ENCODE measurements at regions not wholly inside any gene's neighbourhood (a gene's known extent, or its start where the extent isn't known, plus 50 kb on each side); places are given as distances from the start of the nearest gene placed in this dataset.

DNA sequence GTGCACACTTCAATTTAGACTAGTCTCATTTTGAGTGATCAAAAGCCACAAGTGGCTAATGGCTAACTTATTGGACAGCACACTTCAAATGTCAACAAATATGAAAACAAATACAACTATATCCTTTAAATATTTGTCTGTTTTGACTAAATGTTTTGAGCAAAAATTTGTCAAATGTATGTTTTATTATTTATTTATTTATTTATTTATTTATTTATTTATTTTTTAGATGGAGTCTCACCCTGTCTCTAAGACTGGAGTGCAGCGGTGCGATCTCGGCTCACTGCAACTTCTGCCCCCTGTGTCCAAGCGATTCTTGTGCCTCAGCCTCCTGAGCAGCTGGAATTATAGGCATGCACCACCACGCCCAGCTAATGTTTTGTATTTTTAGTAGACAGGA, 1392.1 kb upstream of the WWC1 start:
- Histone ChIP-seq H3K4me1 (no peaks in the 10 kb centered on the region), H3K4me3 (no peak overlapping the region), H3K27ac (no peak overlapping the region), H3K27me3 (no peaks in the 10 kb centered on the region), H3K36me3 (no peaks in the 10 kb centered on the region), H3K9me3 (no peaks in the 10 kb centered on the region)
- no peak for DNase-seq (ENCODE audit: low spot score)
- TF ChIP-seq CTCF (IDR thresholded peaks at IDR 0.05) = no peak

DNA sequence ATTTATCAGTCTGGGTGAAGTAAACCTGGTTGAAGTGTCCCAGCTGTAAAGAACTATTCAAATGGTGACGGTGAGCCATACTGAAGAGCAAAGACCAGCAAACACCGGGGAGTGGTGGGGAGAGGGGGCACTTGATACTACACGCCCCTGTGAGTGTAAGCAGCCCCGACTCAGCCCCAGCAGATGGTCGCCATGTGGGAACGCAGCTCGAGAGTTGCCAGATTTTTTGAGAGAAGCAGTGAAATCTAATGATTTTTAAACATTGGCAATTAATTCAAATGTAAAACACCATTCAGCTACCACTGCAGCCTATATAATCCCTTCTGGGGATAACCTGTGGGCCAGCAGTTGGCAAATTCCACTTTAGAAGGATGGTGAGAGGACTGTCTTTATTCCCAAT, 1386.9 kb upstream of the WWC1 start:
- Histone ChIP-seq H3K9me3 (no peaks in the 10 kb centered on the region), H3K27ac (no peak overlapping the region), H3K36me3 (no peaks in the 10 kb centered on the region), H3K4me1 (no peaks in the 10 kb centered on the region), H3K4me3 (no peak overlapping the region), H3K27me3 (no peaks in the 10 kb centered on the region)
- DNase-seq (ENCODE audit: low spot score) = no peak
- no peak for TF ChIP-seq CTCF (IDR thresholded peaks at IDR 0.05)

- Histone ChIP-seq H3K36me3 (no peaks in the 10 kb centered on the region), H3K4me1 (no peaks in the 10 kb centered on the region), H3K27ac (no peak overlapping the region), H3K4me3 (no peak overlapping the region), H3K27me3 (no peaks in the 10 kb centered on the region), H3K9me3 (no peaks in the 10 kb centered on the region)
- DNase-seq (ENCODE audit: low spot score) = no peak
- no peak for TF ChIP-seq CTCF (IDR thresholded peaks at IDR 0.05)
Measured at GRCh38 chr5:166906991-166907713, 1384.3 kb upstream of the WWC1 start.

DNA sequence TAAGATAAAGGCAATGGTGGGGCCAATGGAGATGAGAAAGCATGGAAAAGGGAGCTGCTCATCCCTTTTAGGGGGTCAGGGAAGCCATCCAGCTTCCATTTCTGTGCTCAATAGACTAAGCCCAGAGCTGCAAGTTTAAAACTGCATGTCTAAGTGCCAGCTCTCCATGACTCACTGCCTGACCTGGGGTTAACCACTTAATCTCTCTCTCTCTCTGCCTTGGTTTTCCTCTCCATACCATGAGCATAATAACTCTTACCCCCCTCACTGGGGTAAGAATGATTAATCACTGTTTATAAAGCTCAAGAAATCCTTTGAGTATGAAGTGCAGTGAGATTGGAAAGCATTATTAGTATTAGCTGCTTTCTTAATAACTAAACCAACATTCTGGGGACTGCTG, 1382.4 kb upstream of the WWC1 start:
- Histone ChIP-seq H3K4me3 (no peak overlapping the region), H3K9me3 (no peaks in the 10 kb centered on the region), H3K27me3 (no peaks in the 10 kb centered on the region), H3K36me3 (no peaks in the 10 kb centered on the region), H3K4me1 (no peaks in the 10 kb centered on the region), H3K27ac (no peak overlapping the region)
- TF ChIP-seq CTCF (IDR thresholded peaks at IDR 0.05) = no peak
- DNase-seq (ENCODE audit: low spot score) = no peak

DNA sequence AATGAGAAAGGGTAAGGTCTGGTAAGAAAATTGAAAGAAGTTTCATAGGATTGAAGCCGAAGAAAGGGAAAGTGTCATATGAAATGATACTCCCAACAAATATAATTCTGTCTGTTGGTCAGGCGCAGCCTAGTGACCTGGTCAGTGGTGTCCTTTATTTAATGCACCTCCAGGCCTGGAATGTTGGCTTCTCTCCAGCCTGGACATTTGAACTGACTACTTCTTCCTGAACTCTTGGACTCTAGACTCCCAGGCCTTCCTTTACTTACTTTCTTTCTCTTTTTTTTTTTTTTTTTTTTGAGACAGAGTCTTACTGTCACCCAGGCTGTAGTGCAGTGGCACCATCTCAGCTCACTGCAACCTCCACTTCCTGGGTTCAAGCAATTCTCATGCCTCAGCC, 1381.5 kb upstream of the WWC1 start:
- no peak overlapping the region for H3K27ac ChIP-seq
- H3K9me3 ChIP-seq = no peaks in the 10 kb centered on the region
- H3K36me3 ChIP-seq = no peaks in the 10 kb centered on the region
- no peak for DNase-seq (ENCODE audit: low spot score)
- no peak for TF ChIP-seq CTCF (IDR thresholded peaks at IDR 0.05)
- H3K27me3 ChIP-seq = no peaks in the 10 kb centered on the region
- no peak overlapping the region for H3K4me3 ChIP-seq
- H3K4me1 ChIP-seq = no peaks in the 10 kb centered on the region

DNA sequence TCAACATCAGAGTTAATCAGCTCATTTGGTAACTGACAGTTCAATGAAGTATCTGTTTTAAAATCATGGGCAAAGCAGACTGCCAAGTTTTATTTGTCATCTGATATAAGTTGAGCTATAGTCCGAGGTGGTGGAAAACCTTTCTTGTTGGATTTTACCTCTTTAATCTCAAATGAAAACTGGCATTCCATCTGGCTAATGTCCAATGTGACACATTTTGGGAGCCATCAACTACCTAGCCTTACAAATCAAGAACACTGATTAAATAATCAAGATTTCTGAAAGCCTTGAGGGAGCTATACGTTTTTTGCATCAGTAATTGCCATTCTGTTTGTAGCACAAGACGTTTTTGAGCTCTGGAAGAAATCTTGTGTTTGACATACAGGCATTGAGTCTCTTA, 1380.5 kb upstream of the WWC1 start:
- Histone ChIP-seq H3K9me3 (no peaks in the 10 kb centered on the region), H3K27ac (no peak overlapping the region), H3K27me3 (no peaks in the 10 kb centered on the region), H3K36me3 (no peaks in the 10 kb centered on the region), H3K4me1 (no peaks in the 10 kb centered on the region), H3K4me3 (no peak overlapping the region)
- no peak for DNase-seq (ENCODE audit: low spot score)
- no peak for TF ChIP-seq CTCF (IDR thresholded peaks at IDR 0.05)
